Fibroblast of peridontal ligament (primary cell): ENCODE measurements at regions not wholly inside any gene's neighbourhood (a gene's known extent, or its start where the extent isn't known, plus 50 kb on each side); places are given as distances from the start of the nearest gene placed in this dataset.

Source experiments
- DNase-seq: peaks from one replicate; pipeline ENCODE4 v3.0.0-alpha.2; 2010; ENCODE audit errors: extremely low read depth

DNA sequence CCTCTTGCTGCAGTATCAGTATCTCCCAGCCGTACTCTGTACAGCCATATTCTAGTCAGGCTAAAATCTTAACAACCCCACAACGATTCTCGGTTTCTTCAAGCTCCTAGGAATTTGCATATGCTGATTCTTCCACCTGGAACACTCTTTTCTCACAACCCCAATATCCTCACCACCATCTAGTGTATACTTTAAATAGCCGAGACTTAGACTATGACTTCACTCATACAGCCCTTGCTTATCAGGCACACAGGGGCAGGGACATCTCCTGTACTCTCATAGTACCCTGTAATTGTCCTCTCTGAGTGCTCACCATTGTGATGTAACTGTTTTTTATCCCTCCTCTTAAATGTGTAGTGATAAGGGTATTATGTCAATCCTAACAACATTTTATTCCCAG lies 2126.4 kb upstream of the TENM3 start:
- DNase-seq = no peak

DNA sequence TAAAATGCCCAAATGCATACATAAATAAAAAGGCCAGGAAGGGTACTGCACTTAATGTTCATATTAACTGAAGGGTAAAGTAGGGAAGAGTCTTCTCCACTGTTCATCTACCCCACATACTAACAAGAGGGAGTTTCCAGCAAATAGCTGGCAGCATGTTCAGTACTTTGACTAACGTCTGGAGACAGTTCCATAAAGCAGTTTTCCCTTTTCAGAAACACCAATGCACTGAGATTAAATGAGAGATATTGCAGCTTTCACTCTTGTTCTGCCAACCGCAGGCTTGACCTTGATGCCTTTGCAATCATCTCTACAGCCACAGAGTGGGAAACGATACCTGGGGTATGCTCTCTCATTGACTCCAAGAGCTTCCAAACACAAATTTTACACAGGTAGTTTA lies 2123.1 kb upstream of the TENM3 start:
- DNase-seq = no peak

DNA sequence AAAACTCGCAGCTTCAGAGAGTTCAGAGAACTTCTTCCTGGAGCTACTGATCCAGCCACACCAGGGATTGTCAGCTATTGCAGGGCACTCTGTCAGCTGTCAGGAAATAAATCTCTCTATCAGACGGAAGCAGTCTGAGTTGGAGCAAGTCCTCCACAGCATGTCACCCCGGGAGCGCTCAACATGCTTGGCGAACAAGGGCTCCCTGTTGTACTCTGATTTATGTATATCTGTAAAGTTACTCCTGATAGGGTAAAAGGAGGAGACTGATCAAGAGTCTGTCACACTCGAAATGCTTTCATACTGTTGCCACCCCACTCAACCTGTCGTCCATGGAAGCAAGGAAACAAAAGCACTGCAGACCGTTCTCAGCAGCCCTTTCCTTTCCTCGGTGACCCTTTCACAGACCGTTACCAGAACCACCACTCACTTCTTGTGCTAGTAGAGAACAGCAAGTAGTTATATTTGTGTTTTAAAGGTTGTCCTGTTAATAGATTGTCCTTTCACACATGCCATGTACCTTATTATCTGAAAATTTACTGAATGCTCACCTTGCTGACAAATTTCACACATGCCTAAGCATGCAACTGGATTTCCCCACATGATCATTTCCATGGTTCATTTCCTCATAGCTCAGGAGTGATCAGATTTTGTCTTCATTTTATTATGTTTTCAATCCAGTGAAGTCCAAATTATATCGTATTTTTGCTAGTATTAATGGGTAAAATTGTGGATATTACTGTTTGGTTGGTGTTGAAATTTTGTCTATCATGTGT lies 2108.9 kb upstream of the TENM3 start:
- DNase-seq = no peak

DNA sequence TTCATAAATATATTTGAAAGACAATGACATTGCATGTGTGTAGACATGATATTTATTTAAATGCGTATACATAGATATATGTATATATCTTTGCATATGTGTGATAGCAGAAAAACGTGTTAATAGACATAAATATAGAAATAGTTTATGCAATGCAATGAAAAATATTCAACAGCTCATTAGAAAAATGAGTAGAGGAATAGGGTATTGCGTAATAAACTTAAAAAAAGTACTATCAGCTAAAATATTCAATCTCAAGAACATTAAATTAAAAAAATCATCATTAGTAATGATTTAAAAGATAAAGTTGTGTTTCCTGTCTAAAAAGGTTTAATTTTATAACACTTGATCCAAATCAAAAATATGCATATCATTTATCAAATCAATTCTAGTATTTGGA lies 2101.5 kb upstream of the TENM3 start:
- DNase-seq = no peak

DNA sequence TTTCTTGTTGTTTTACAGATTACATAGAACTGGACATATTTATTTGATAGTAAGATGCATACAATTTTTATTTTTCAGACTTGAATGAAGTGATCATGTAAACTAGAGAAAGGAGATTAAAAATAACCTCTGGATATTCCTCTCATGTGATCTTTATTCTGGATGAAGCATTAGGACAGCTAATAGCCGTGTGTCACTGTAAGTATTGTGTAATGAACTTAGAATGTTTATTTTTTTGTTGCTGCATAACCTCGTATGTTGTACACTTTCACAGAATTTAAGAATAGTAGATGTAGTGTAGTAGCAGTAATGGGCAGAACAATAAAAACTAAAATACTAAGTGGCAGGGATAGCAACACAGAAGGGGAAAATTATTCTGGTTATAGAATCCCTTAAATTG lies 2094.5 kb upstream of the TENM3 start:
- DNase-seq = no peak

DNA sequence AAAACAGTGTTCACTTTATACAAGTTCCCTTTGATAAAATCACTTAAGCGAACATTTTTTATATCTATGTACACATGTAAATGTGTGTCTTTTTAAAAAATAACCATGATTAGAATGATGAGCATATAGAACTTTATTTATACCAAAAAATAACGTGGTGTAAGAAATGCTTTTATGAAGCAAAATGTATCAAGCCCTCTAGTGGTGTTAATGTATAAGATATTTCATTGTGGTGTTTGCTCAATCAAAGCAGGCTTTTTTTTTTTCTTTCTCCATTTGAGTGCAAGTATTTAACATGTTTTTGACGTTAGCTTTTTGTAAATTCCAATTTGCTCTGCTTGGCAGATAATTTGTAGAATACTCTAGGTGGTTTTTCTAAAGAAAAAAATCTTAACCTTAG lies 2092.4 kb upstream of the TENM3 start:
- peak; percentile 49 for DNase-seq

DNA sequence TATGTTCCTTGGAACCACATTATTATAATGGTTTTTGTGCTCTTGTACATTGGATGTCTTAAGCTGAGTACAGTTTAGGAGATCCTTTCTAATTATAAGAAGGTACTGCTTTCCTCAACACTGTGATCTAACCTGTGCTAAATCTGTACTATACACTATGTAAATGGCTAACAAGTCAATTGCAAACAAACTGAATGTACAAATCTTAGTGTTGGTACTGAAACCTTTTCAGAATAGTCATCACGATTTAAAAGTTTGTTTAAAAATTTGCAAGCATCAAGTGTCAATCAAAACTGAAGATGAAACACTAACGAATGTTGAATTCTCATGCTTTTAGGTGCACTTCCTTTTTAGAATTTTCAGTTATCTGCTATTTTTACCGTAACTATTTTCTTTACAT lies 2090.4 kb upstream of the TENM3 start:
- DNase-seq = no peak

DNA sequence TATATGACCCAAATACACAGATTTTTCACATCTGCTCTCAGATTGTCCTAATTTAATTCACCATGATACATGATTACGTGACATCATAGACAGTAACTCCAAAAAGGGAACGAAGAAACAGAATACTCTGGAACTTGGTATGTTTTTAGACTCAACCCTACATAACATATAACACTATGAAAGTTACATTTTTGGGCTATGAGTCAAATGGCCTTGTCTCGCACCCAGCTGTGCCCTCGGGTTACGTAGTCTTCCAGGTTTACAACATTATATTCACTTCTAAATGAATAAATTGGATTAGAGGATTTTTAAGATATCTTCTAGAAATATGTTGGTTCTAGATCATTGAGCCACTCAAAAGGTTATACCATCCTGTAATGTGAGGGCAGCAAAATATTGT lies 2089.6 kb upstream of the TENM3 start:
- DNase-seq = no peak

DNA sequence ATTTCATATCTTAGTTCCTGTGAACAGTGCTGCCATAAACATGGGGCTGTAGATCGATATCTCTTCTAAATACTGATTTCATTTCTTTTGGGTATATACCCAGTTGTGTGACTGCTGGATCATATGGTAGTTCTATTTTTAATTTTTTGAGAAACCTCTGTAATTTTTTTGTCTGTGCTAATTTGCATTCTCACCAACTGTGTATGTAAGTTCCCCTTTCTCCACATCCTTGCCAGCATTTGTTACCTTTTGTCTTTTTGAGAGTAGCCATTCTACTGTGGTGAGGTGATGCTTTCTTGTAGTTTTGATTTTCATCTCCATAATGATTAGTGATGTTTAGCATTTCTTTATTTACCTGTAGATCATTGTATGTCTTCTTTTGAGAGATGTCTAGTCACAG lies 2086.5 kb upstream of the TENM3 start:
- DNase-seq = no peak

DNA sequence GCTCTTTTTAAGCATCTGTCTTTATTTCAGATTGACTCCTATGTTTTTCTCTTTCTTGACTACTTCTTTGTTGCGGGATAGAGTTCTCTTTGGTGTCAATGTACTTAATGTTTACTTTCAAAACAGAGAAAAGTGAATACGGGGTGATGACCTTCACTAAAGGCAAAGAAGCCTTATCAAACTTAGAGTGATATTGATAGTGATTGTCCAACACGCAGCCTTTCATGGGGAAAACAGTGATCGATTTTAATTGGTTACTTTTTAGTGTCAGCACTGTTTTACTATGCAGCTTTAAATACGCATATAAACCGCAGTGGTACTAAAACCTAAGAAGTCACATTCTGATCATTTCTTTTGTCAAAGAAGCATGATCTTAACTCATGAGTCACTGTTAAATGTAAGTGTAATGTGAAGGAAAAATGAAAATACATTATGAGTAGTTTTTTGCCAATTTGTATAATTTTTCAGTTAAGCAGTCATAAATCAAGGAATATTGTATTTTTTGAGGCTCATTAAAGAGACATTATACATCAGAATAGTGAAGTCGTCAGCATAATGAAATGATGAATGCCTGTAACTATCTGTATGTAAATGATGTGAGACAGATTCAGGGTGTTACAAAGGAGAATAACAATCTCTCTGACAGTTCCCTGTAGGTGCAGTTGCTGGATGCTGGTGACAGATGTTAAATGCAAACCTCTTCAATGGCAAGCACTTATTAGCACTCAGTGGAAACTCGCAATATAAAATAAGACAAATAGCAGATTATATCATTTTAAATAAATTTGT lies 2082.8 kb upstream of the TENM3 start:
- DNase-seq = peak; percentile 7

DNA sequence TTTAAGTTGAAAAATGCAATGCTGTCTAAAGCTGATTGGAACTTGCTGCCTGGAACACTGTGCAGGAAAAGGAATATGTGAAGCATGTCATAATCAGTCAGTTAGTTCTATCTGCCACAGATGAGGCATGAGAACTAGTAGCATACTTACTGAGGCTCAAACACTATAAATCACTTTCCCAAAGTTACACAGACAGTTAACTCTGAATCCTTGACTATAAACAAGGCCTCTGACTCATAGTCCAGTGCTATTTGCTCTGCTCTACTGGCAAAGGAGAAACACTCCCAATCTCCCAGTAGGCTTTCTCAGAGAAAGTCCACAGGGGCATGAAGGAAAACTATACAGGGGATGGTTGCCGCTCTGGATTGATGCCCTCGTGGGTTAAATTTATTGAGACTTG lies 2078.4 kb upstream of the TENM3 start:
- DNase-seq = peak; percentile 90

DNA sequence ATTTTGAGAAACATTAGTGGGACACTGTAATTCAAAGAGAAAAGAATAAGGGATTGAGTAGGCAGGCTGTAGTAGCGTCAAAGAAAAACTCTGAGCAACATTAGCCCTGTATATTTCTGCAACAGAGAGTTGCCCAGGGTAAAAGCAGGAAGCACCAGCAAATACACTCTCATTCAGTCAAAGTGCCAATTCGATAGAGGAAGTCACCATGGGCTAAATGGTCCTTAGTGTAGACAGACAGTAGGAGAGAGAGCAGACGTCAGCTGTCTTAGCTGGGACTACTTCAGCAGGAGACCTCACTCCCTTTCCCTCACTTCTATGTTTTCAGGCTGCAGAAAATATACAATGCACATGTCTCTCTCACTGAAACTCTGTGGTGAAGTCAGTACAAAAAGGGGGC lies 2073.8 kb upstream of the TENM3 start:
- no peak for DNase-seq

DNA sequence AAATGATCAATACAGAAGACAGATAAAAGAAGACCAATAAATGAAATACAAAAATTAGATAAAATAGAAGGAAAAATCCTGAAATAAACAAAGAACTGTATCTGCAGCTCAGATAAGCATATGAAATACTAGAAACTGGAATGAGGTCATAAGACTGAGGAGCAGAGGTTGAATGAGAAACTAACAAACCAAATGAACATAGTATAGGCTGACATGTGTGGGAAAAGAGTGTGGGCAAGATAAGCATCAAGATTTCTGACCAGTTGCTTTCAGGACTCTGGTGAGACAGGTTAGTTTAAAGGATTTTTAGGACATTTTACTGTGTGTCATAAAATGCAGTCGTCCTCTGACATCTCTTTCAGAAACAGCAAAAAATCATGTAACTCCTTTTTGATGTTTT lies 2073.2 kb upstream of the TENM3 start:
- DNase-seq = no peak

DNA sequence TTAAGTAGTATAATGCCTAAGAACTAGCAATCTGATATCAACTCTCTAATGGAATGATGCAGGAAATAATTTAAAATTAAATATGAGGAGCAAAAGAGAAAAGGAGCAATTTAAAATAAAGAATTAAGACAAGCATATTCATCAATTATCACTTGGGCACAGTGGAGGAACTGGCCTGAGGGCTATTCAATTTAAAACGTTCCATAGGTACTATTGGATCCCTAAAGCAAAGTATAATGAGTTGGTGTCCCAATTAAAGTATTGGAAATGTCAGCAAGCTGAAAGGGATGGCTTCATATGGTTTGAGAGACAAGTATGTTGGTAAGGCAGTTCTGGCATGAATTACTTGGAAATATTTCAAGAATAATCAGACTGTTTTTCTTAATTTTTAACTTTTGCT lies 2064.1 kb upstream of the TENM3 start:
- DNase-seq = peak; percentile 11

DNA sequence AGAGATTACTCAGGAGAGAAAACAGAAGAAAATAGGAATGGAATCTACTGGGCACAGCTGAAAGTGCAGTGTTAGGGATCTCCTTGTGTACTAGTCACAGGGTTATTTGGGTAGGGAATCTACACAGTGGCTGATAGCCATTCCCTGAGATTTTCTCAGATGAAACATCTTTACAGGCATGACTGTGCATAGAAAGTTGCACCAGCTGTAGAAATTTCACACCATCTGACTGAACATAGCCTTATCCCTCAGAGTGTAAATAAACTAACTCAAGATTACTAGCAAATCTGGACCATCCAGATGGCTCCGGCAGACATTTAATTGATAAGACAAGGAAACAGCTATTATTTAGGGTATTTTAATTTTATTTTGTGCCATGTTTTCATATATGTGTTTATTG lies 2053.5 kb upstream of the TENM3 start:
- peak; percentile 63 for DNase-seq

DNA sequence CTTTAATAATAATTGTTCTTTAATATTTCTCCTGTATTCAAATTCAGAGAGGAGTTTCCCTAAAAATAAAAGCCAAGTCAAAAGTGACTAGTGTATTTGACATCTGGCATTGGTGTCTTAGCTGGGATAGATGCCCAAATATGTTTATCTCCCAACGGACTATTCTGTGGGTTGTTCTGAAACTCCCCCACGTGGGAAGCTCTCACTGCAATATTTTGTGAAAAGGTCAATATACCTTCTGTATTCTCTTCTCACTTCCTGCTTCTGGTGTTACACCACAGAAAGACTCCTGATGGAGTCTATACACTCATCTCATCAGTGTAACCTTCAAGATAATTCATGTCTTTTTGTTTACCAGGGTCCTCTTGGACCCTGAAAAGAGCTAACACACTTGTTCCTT lies 2052.8 kb upstream of the TENM3 start:
- DNase-seq = peak; percentile 58

DNA sequence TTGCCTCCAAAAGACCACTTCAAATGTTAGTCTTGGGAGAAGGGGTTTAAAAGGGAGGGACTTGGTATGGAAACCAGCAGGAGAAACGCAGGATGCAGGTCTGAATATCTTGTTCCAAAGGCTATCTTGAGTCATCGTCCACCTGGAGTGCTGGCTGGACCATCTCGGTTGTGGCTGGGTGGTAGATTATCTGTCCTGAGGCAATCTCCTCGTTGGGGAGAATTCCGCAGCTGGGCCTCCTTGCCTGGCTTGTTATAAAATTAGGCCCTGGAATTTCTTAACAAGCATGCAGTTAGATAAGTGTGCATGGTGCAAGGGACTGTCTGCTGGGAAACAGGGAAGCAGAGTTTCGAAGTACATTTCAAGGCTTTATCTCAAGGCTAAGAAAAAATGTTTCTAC lies 2045.7 kb upstream of the TENM3 start:
- DNase-seq = no peak

DNA sequence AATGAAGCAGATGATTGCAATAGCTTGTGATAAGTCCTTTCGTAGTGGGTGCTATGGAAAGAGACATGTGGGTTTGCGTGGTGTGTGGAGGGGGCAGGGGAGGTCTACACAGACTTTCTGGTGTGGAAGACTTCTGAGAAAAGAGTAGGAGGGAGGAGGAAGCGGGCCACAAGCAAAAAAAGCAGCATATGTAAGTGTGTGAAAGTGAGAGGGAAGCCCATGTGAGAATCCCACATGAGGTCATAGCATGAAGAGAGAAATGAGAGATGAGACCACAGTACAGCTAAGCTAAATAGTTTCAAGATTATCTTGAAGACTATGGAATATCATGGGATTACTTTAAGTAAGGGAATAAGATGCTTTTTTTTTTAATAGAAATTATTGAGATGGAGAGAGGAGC lies 2039.9 kb upstream of the TENM3 start:
- DNase-seq = no peak

DNA sequence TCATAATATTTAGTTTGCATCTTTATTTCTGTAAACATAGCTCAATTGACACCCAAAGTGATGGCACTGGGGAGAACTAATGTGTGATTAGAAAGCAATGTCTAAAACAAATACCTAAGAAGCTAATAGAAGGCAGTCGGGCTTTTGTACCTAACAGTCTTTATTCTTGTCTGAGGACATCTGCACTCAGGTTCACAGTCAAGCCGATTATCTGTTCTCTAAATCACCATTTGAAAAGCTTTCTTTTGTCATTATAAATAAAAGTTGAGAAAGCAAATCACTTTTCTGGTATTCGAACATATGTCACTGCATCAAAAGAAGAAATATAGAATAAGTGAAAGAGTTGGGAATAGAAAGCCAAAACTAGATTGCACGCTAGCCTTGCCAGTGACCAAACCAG lies 2037.9 kb upstream of the TENM3 start:
- DNase-seq = no peak

DNA sequence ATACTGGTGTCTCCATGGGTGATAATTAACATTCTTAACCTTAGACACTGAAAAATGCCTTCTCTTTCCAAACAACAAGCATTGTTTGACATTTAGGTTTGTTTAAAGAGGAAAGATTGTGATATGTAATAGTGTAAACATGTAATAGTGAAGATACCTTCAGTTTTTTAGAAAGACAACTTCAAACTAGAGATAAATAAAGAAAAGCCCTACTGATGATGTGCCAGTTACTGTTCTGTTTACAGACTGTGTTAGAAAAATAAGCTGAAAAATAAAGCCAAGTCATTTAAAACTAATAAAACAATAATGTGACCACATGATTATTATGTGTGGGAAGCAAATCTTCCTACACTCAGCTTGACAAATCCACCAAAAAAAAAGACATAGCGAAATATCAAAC lies 2035.3 kb upstream of the TENM3 start:
- no peak for DNase-seq

DNA sequence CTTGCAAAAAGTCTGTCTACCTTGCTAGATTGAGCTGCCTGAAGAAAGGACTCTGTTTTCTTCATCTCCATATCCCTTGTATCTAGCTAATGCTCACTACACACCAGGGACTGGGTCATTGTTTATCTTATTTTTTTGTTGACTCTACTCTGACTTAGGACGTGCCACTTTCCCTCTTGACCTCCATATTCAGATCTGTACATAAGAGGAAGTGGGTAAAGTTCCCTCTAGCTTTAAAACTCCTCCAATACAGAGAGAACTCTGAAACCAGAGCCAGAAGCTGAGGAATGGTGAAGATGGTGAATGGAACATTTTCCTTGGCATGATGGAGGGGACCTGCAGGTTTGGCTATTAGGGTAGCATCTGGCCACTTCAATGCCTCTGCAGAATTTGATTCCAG lies 2026.1 kb upstream of the TENM3 start:
- DNase-seq = no peak

DNA sequence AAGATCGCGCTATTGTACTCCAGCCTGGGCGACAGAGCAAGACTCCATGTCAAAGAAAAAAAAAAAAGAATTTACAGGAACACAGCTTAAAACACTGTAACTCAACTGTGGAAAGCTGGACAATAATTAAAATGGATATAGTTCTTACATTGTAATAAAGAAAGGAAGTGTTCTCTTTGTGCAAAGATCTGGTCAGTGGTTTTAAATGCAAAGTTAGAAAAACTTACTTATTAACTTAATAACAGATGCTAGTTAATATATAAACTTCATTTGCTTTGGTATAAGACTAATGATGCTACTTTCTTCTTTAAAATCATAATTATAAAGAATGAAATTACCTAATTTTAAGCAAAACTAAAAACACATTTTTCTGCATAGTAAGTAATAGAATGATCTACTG lies 2024.1 kb upstream of the TENM3 start:
- DNase-seq = no peak

DNA sequence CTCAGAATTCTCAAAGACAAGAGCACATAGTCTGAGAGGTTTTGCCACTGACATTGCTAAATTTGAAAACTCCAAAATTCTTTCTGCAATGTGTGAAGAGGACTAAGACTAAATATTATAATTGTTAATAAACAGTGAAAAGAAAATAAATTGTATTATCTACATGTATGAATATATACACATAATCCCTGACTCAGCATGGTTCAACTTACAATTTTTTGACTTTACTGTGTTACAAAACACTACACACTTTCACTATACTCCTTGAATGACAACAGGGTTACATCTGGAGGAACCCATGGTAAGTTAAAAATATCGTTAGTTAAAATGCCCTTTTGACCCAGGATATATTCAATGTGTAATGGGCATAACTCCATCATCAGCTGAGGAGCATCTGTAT lies 2017.2 kb upstream of the TENM3 start:
- no peak for DNase-seq

DNA sequence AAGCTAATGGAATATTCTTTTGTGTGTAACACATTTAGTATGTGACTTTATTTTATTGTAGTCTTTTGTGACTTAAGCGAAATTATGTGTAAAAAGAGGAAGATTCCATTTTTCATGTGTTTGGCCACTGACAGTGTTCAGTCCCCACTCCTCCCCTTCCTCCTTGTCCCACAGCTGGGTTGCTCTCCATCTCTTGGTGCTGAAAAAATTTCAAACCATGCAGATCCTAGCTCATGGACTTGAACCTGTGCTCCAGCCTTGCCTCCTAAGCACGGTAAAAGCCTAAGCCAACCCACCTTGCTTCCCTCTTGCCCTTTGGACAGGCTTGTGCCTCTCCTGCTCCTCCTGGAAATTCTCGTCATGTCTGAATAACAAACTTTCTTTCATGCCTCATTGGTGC lies 2008.5 kb upstream of the TENM3 start:
- DNase-seq = no peak
